Endothelial cell of umbilical vein (primary cell): ENCODE measurements at regions not wholly inside any gene's neighbourhood (a gene's known extent, or its start where the extent isn't known, plus 50 kb on each side); places are given as distances from the start of the nearest gene placed in this dataset.
"Not testable (repeated sequence)": the region's sequence is repeated elsewhere in the genome, so short reads cannot be mapped to it uniquely, and the experiment has no call there.

ENCODE experiments used
- BruUV-seq: library from RNA; stranded (reverse); fragments of 400-500 nt; replicated peaks from 2 replicates; lab custom pipeline; 2021; lab: Mats Ljungman, UMichigan
- CTCF ChIA-PET: fragments of 300-600, 350-600 bp; sonication (Branson Sonifier 250); formaldehyde crosslinking; loops from one replicate; lab custom pipeline; 2021; ENCODE audit warnings: antibody characterized with exemption, inconsistent platforms; lab: Charles Lee
- POLR2A ChIA-PET: fragments of 300-600, 350-600 bp; sonication (Branson Sonifier 250); formaldehyde crosslinking; loops from one replicate; lab custom pipeline; 2021; ENCODE audit warnings: antibody characterized with exemption, inconsistent platforms; lab: Charles Lee
- DNase-seq: peaks from one replicate; pipeline ENCODE4 v3.0.0-alpha.2; 2011; ENCODE audit warnings: low read depth, low spot score
- FAIRE-seq: peaks from 2 replicates; lab custom pipeline; 2011; peaks lifted over from hg19 to GRCh38; lab: Jason Lieb, UNC
- H2AFZ ChIP-seq: 2 replicates; pipeline ENCODE4 v1.6.0; 2012; ENCODE audit warnings: low read depth, low read length, control low read depth, inconsistent platforms
- H3K27ac ChIP-seq: 2 replicates; pipeline ENCODE4 v1.5.1; 2011; ENCODE audit warnings: low read depth, mild to moderate bottlenecking, control low read depth, low read length, moderate library complexity; ENCODE audit not compliant: insufficient read depth
- H3K27me3 ChIP-seq, 2 experiments: 2 replicates each; pipeline versions ENCODE4 v1.6.0 to v1.6.1; 2011; ENCODE audit warnings: low read length in 2 of 2, mixed read lengths in 1 of 2; ENCODE audit not compliant: control insufficient read depth in 2 of 2, insufficient read depth in 2 of 2
- H3K36me3 ChIP-seq, 2 experiments: 2 replicates in 1 of 2; 3 replicates in 1 of 2; pipeline ENCODE4 v1.5.1; 2011; ENCODE audit warnings: low read length in 2 of 2, mild to moderate bottlenecking in 1 of 2, moderate library complexity in 1 of 2; ENCODE audit not compliant: control insufficient read depth in 2 of 2, insufficient read depth in 2 of 2; ENCODE audit errors: extremely low read depth in 1 of 2
- H3K4me1 ChIP-seq: 3 replicates; pipeline ENCODE4 v1.5.1; 2011; ENCODE audit warnings: mild to moderate bottlenecking, low read length; ENCODE audit not compliant: control insufficient read depth, insufficient read depth; ENCODE audit errors: extremely low read depth
- H3K4me2 ChIP-seq: 2 replicates; pipeline ENCODE4 v1.6.1; 2011; ENCODE audit warnings: low read length, control low read depth, mixed read lengths; ENCODE audit not compliant: insufficient read depth
- H3K4me3 ChIP-seq, 3 experiments: fragments of 200-600 bp in 1 of 3; sonication (generic), shearing (Covaris generic) in 1 of 3; replicated peaks in 1 of 3; 2 replicates each; pipeline ENCODE4 v1.5.1; 2011 to 2016; ENCODE audit warnings: control low read depth in 3 of 3, low read length in 3 of 3, mild to moderate bottlenecking in 2 of 3, inconsistent platforms in 1 of 3, low read depth in 1 of 3, moderate library complexity in 1 of 3; ENCODE audit not compliant: insufficient read depth in 1 of 3
- H3K79me2 ChIP-seq: 2 replicates; pipeline ENCODE4 v1.6.0; 2012; ENCODE audit warnings: low read length, inconsistent platforms; ENCODE audit not compliant: control insufficient read depth, insufficient read depth
- H3K9ac ChIP-seq: replicated peaks from 2 replicates; pipeline ENCODE3; 2011; ENCODE audit warnings: low read length, control low read depth; ENCODE audit not compliant: insufficient read depth; ENCODE audit errors: extremely low read depth
- H3K9me1 ChIP-seq: replicated peaks from 3 replicates; pipeline ENCODE4 v1.6.0; 2011; ENCODE audit warnings: mild to moderate bottlenecking, low read length; ENCODE audit not compliant: control insufficient read depth, insufficient read depth; ENCODE audit errors: extremely low read depth
- H3K9me3 ChIP-seq: replicated peaks from 2 replicates; pipeline ENCODE4 v1.5.1; 2012; ENCODE audit warnings: low read length, inconsistent platforms; ENCODE audit not compliant: control insufficient read depth, insufficient read depth
- H4K20me1 ChIP-seq: replicated peaks from 2 replicates; pipeline ENCODE3; 2011; ENCODE audit warnings: mild to moderate bottlenecking, low read length; ENCODE audit not compliant: control insufficient read depth, insufficient read depth; ENCODE audit errors: extremely low read depth
- EZH2 ChIP-seq: IDR thresholded peaks from 2 replicates; pipeline ENCODE4 v1.6.1; 2012; ENCODE audit warnings: borderline replicate concordance, low read depth, mild to moderate bottlenecking, moderate library complexity, low read length, inconsistent platforms; ENCODE audit not compliant: severe bottlenecking
- JUN ChIP-seq: IDR thresholded peaks from 2 replicates; pipeline ENCODE4 v1.6.1; 2011; ENCODE audit warnings: borderline replicate concordance, low read depth; ENCODE audit not compliant: insufficient read length, insufficient read depth
- MAX ChIP-seq: IDR thresholded peaks from 2 replicates; pipeline ENCODE4 v1.6.1; 2011; ENCODE audit not compliant: insufficient read depth, insufficient read length
- POLR2A ChIP-seq: IDR thresholded peaks from 2 replicates; pipeline ENCODE4 v1.6.1; 2012; ENCODE audit warnings: low read depth, mild to moderate bottlenecking, control low read depth, low read length
- dilution Hi-C: fragments of 300-500 bp; cut with MboI; formaldehyde crosslinking; loops from one replicate; pipeline ENCODE4 v1.15.0; 2019; ENCODE audit warnings: low sequenced_read_pairs; ENCODE audit not compliant: extremely low pct_ligation_motif_present
- intact Hi-C: fragments of 100-400 bp; cut with micrococcal nuclease; formaldehyde crosslinking; loops from one replicate; pipeline ENCODE4 v1.10.0; 2022

GRCh38 chr2:134041877-134042276, 212.0 kb upstream of the MGAT5 start:
- FAIRE-seq (no peak), DNase-seq (no peak)
- POLR2A ChIA-PET = no interaction called here
- no peaks in the 10 kb centered on the region for H3K4me1 ChIP-seq
- H3K27me3 ChIP-seq = no peaks in the 10 kb centered on the region
- no peaks in the 10 kb centered on the region for H3K79me2 ChIP-seq
- no peaks in the 10 kb centered on the region for H4K20me1 ChIP-seq
- H3K36me3 ChIP-seq = no peaks in the 10 kb centered on the region
- TF ChIP-seq EZH2 (no peak), POLR2A (no peak), JUN (no peak), MAX (no peak)
- BruUV-seq = no TSS peak
- H2AFZ ChIP-seq = no peak overlapping the region
- no peaks in the 10 kb centered on the region for H3K9me1 ChIP-seq
- CTCF ChIA-PET = no interaction called here
- H3K9me3 ChIP-seq = no peaks in the 10 kb centered on the region
- no peak overlapping the region for H3K4me2 ChIP-seq
- dilution Hi-C loops = no loop called here
- H3K9ac ChIP-seq = no peak overlapping the region
- intact Hi-C loops = no loop called here
- H3K4me3 ChIP-seq = no peak overlapping the region
- H3K27ac ChIP-seq = no peak overlapping the region

GRCh38 chr2:134043028-134043427, 210.8 kb upstream of the MGAT5 start:
- dilution Hi-C loops, POLR2A ChIA-PET, CTCF ChIA-PET: not testable (repeated sequence)

More at GRCh38 chr2:134043028-134043427, 210.8 kb upstream of the MGAT5 start:
- H4K20me1 ChIP-seq, H3K79me2 ChIP-seq, DNase-seq, H3K36me3 ChIP-seq, H3K27ac ChIP-seq, BruUV-seq, H3K4me3 ChIP-seq, H3K9me1 ChIP-seq, H2AFZ ChIP-seq, intact Hi-C loops, H3K9me3 ChIP-seq, H3K4me1 ChIP-seq, H3K9ac ChIP-seq, FAIRE-seq, H3K27me3 ChIP-seq, H3K4me2 ChIP-seq: not testable (repeated sequence)
